ENCODE measurements at regions not wholly inside any gene's neighbourhood (a gene's known extent, or its start where the extent isn't known, plus 50 kb on each side); places are given as distances from the start of the nearest gene placed in this dataset.
A peak's percentile ranks its signal among the peaks of the same experiment; 100 is the strongest.

- peaks cover 0 to 27% (median 17%) of the 10 kb centered on the region in 8 donors for H3K9me3 ChIP-seq
- H3K4me3 ChIP-seq = peak overlapping the region in 5 of 8 donors; percentile 3 to 49 (median 19)
- H3K4me1 ChIP-seq = peaks cover 0 to 15% (median 0%) of the 10 kb centered on the region in 6 donors
- DNase-seq = no peak
- H3K27ac ChIP-seq = peak overlapping the region; percentile 6 to 76 (median 66)
- H3K36me3 ChIP-seq = no peaks in the 10 kb centered on the region
- 67 to 84% (median 72%) methylated on average over 8 of the region's 8 CpGs for WGBS, 5 donors
- TF ChIP-seq POLR2A (IDR thresholded peaks at IDR 0.05) = no peak
- TF ChIP-seq POLR2AphosphoS5 (IDR thresholded peaks at IDR 0.05) = no peak
- TF ChIP-seq CTCF (IDR thresholded peaks at IDR 0.05 in 8 of 11, conservative IDR thresholded peaks at IDR 0.05 in 3 of 11) = no peak
- intact Hi-C loops (cut with DNase I; ENCODE audit: low total_unique reads) = no loop called here
- no peaks in the 10 kb centered on the region for H3K27me3 ChIP-seq (replicated peaks in 1 of 7)
Measured at GRCh38 chr4:175970724-175971123, 94.9 kb upstream of the WDR17 start.

- intact Hi-C loops (cut with DNase I; ENCODE audit: low total_unique reads) = no loop called here
- no peaks in the 10 kb centered on the region for H3K27me3 ChIP-seq (replicated peaks in 1 of 7)
- H3K4me3 ChIP-seq = peak overlapping the region in 5 of 8 donors; percentile 3 to 49 (median 19)
- DNase-seq = no peak
- no peak for TF ChIP-seq POLR2AphosphoS5 (IDR thresholded peaks at IDR 0.05)
- no peak for TF ChIP-seq CTCF (IDR thresholded peaks at IDR 0.05 in 8 of 11, conservative IDR thresholded peaks at IDR 0.05 in 3 of 11)
- TF ChIP-seq POLR2A (IDR thresholded peaks at IDR 0.05) = no peak
- H3K36me3 ChIP-seq = no peaks in the 10 kb centered on the region
- peaks cover 0 to 15% (median 0%) of the 10 kb centered on the region in 6 donors for H3K4me1 ChIP-seq
- H3K9me3 ChIP-seq = peaks cover 0 to 21% (median 17%) of the 10 kb centered on the region in 8 donors
- H3K27ac ChIP-seq = peak overlapping the region in 6 of 8 donors; percentile 6 to 76 (median 66)
- 56 to 71% (median 61%) methylated on average over 11 of the region's 11 CpGs for WGBS, 5 donors
Measured at GRCh38 chr4:175971388-175972179, 94.1 kb upstream of the WDR17 start.

- Histone ChIP-seq H3K4me1 (peaks cover 0 to 15% (median 0%) of the 10 kb centered on the region in 6 donors), H3K27me3 (replicated peaks in 1 of 7) (no peaks in the 10 kb centered on the region), H3K27ac (no peak overlapping the region), H3K9me3 (peaks cover 0 to 7% (median under 1%) of the 10 kb centered on the region in 8 donors), H3K36me3 (no peaks in the 10 kb centered on the region), H3K4me3 (no peak overlapping the region)
- TF ChIP-seq POLR2AphosphoS5 (IDR thresholded peaks at IDR 0.05) (no peak), CTCF (IDR thresholded peaks at IDR 0.05 in 8 of 11, conservative IDR thresholded peaks at IDR 0.05 in 3 of 11) (no peak), POLR2A (IDR thresholded peaks at IDR 0.05) (no peak)
- WGBS, 5 donors = 88 to 95% (median 92%) methylated on average over 7 of the region's 7 CpGs
- DNase-seq = no peak
- intact Hi-C loops (cut with DNase I; ENCODE audit: low total_unique reads) = no loop called here
Measured at GRCh38 chr4:175973027-175973923, 92.4 kb upstream of the WDR17 start.

Measured in spleen (tissue), 11 donors.